ENCODE measurements at regions not wholly inside any gene's neighbourhood (a gene's known extent, or its start where the extent isn't known, plus 50 kb on each side); places are given as distances from the start of the nearest gene placed in this dataset.

DNA sequence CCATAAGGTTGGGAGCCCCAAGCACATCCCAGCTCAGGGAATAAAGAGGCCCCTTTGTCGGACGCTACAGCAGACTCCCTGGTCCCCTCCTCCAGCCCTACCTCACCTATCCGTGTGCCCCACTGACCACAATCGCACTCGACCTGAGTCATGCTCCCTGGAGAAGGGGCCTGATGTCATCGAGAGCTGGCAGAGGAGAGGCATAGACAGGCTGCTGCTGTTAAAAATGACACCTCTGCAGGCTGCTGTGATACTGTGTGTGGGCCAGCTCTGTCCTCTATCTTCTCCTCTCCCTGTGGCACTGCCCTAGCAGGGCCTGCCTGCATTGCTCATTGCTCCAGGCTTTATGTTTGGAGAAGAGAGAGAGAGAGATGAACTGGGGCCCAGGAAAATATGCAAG, 123.4 kb upstream of the SYT13 start:
- TF ChIP-seq, protein P1, sequence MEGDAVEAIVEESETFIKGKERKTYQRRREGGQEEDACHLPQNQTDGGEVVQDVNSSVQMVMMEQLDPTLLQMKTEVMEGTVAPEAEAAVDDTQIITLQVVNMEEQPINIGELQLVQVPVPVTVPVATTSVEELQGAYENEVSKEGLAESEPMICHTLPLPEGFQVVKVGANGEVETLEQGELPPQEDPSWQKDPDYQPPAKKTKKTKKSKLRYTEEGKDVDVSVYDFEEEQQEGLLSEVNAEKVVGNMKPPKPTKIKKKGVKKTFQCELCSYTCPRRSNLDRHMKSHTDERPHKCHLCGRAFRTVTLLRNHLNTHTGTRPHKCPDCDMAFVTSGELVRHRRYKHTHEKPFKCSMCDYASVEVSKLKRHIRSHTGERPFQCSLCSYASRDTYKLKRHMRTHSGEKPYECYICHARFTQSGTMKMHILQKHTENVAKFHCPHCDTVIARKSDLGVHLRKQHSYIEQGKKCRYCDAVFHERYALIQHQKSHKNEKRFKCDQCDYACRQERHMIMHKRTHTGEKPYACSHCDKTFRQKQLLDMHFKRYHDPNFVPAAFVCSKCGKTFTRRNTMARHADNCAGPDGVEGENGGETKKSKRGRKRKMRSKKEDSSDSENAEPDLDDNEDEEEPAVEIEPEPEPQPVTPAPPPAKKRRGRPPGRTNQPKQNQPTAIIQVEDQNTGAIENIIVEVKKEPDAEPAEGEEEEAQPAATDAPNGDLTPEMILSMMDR (IDR thresholded peaks at IDR 0.05; ENCODE audit: insufficient read depth, low read length) = no peak
- TF ChIP-seq, protein P2, sequence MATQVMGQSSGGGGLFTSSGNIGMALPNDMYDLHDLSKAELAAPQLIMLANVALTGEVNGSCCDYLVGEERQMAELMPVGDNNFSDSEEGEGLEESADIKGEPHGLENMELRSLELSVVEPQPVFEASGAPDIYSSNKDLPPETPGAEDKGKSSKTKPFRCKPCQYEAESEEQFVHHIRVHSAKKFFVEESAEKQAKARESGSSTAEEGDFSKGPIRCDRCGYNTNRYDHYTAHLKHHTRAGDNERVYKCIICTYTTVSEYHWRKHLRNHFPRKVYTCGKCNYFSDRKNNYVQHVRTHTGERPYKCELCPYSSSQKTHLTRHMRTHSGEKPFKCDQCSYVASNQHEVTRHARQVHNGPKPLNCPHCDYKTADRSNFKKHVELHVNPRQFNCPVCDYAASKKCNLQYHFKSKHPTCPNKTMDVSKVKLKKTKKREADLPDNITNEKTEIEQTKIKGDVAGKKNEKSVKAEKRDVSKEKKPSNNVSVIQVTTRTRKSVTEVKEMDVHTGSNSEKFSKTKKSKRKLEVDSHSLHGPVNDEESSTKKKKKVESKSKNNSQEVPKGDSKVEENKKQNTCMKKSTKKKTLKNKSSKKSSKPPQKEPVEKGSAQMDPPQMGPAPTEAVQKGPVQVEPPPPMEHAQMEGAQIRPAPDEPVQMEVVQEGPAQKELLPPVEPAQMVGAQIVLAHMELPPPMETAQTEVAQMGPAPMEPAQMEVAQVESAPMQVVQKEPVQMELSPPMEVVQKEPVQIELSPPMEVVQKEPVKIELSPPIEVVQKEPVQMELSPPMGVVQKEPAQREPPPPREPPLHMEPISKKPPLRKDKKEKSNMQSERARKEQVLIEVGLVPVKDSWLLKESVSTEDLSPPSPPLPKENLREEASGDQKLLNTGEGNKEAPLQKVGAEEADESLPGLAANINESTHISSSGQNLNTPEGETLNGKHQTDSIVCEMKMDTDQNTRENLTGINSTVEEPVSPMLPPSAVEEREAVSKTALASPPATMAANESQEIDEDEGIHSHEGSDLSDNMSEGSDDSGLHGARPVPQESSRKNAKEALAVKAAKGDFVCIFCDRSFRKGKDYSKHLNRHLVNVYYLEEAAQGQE (IDR thresholded peaks at IDR 0.05; ENCODE audit: insufficient replicate concordance, low read depth) = no peak

Measured in HL-60 (cell line).